SK-N-SH (cell line): ENCODE measurements at regions not wholly inside any gene's neighbourhood (a gene's known extent, or its start where the extent isn't known, plus 50 kb on each side); places are given as distances from the start of the nearest gene placed in this dataset.

Experiments
- CTCF ChIP-seq: fragments of 200-600 bp; sonication (generic); IDR thresholded peaks from 2 replicates; pipeline ENCODE4 v1.6.1; 2017; ENCODE audit warnings: antibody characterized with exemption, mild to moderate bottlenecking, moderate library complexity
- EP300 ChIP-seq, 2 experiments: IDR thresholded peaks; 2 replicates each; pipeline versions ENCODE4 v1.4.0 to v1.6.1; 2012; ENCODE audit warnings: borderline replicate concordance in 1 of 2, low read depth in 1 of 2, low read length in 1 of 2
- FOXJ3 ChIP-seq: sonication (generic); formaldehyde crosslinking; IDR thresholded peaks from 2 replicates; pipeline ENCODE4 v1.5.1; 2020; ENCODE audit warnings: mild to moderate bottlenecking, missing genetic modification reagents
- GABPA ChIP-seq: IDR thresholded peaks from 2 replicates; pipeline ENCODE4 v1.4.0; 2012; ENCODE audit warnings: low read depth, mild to moderate bottlenecking
- JUND ChIP-seq: IDR thresholded peaks from 2 replicates; pipeline ENCODE4 v1.4.0; 2012
- MAX ChIP-seq: IDR thresholded peaks from 2 replicates; pipeline ENCODE4 v1.4.0; 2012; ENCODE audit warnings: low read depth
- MEF2A ChIP-seq: IDR thresholded peaks from 2 replicates; pipeline ENCODE4 v1.4.0; 2012; ENCODE audit warnings: low read depth, borderline replicate concordance
- MXI1 ChIP-seq: IDR thresholded peaks from 2 replicates; pipeline ENCODE4 v1.6.1; 2012; ENCODE audit warnings: mild to moderate bottlenecking, low read depth, low read length, improper control_type of control experiment
- NFIC ChIP-seq: IDR thresholded peaks from 2 replicates; pipeline ENCODE4 v1.4.0; 2012; ENCODE audit warnings: borderline replicate concordance
- REST ChIP-seq: IDR thresholded peaks from 2 replicates; pipeline ENCODE4 v1.6.1; 2012; ENCODE audit warnings: mild to moderate bottlenecking, low read depth, low read length, moderate library complexity
- SIN3A ChIP-seq: IDR thresholded peaks from 2 replicates; pipeline ENCODE4 v1.6.1; 2012; ENCODE audit warnings: low read depth, mild to moderate bottlenecking, low read length, moderate library complexity, borderline replicate concordance
- SMC3 ChIP-seq: IDR thresholded peaks from 2 replicates; pipeline ENCODE4 v1.6.1; 2012; ENCODE audit warnings: low read depth, low read length, improper control_type of control experiment
- USF1 ChIP-seq: IDR thresholded peaks from 2 replicates; pipeline ENCODE4 v1.4.0; 2012; ENCODE audit warnings: low read depth, borderline replicate concordance

- TF ChIP-seq SIN3A (no peak), EP300 (IDR thresholded peaks at IDR 0.05; ENCODE audit: borderline replicate concordance in 1 of 2, low read depth in 1 of 2, low read length in 1 of 2) (no peak), JUND (no peak), USF1 (no peak), CTCF (no peak), MAX (no peak), REST (no peak), MXI1 (no peak), SMC3 (no peak), MEF2A (no peak), NFIC (no peak), GABPA (no peak), FOXJ3 (CRISPR knock-in tag) (no peak)
Observed at GRCh38 chr4:178264001-178264400, 821.8 kb upstream of the AGA start.
